ENCODE measurements at regions not wholly inside any gene's neighbourhood (a gene's known extent, or its start where the extent isn't known, plus 50 kb on each side); places are given as distances from the start of the nearest gene placed in this dataset.
"Not testable (repeated sequence)": the region's sequence is repeated elsewhere in the genome, so short reads cannot be mapped to it uniquely, and the experiment has no call there.

- no peak for DNase-seq
- Histone ChIP-seq H3K27me3 (ENCODE audit: insufficient read depth, low read depth, severe bottlenecking) (peaks cover 26% of the 10 kb centered on the region), H3K27ac (no peak overlapping the region), H3K9me3 (ENCODE audit: severe bottlenecking) (peaks cover 22% of the 10 kb centered on the region), H3K4me3 (ENCODE audit: low read depth, low read length) (no peak overlapping the region), H3K36me3 (no peaks in the 10 kb centered on the region)
- no peak for TF ChIP-seq CTCF (IDR thresholded peaks at IDR 0.05; ENCODE audit: low read depth, low read length)
Measured at GRCh38 chr6:169858293-169858934, 107.0 kb downstream of the ERMARD start.

GRCh38 chr6:169857343-169858292, 106.2 kb downstream of the ERMARD start:
- H3K4me3 ChIP-seq (ENCODE audit: low read depth, low read length): no peak overlapping the region
- DNase-seq: no peak
- peaks cover 30% of the 10 kb centered on the region for H3K27me3 ChIP-seq (ENCODE audit: insufficient read depth, low read depth, severe bottlenecking)
- no peaks in the 10 kb centered on the region for H3K36me3 ChIP-seq
- peaks cover 22% of the 10 kb centered on the region for H3K9me3 ChIP-seq (ENCODE audit: severe bottlenecking)
- no peak for TF ChIP-seq CTCF (IDR thresholded peaks at IDR 0.05; ENCODE audit: low read depth, low read length)
- no peak overlapping the region for H3K27ac ChIP-seq

- H3K27me3 ChIP-seq (ENCODE audit: insufficient read depth, low read depth, severe bottlenecking): peaks cover 33% of the 10 kb centered on the region
- not testable (repeated sequence) for DNase-seq; H3K4me3 ChIP-seq (ENCODE audit: low read depth, low read length); H3K27ac ChIP-seq; H3K36me3 ChIP-seq
- peaks cover 22% of the 10 kb centered on the region for H3K9me3 ChIP-seq (ENCODE audit: severe bottlenecking)
Measured at GRCh38 chr6:169856442-169857342, 105.3 kb downstream of the ERMARD start.

- H3K4me3 ChIP-seq (ENCODE audit: low read depth, low read length): no peak overlapping the region
- H3K27ac ChIP-seq: no peak overlapping the region
- no peaks in the 10 kb centered on the region for H3K36me3 ChIP-seq
- DNase-seq: no peak
- H3K9me3 ChIP-seq (ENCODE audit: severe bottlenecking): peaks cover 22% of the 10 kb centered on the region
- H3K27me3 ChIP-seq (ENCODE audit: insufficient read depth, low read depth, severe bottlenecking): peaks cover 44% of the 10 kb centered on the region
- no peak for TF ChIP-seq CTCF (IDR thresholded peaks at IDR 0.05; ENCODE audit: low read depth, low read length)
Measured at GRCh38 chr6:169854813-169855212, 103.4 kb downstream of the ERMARD start.

- peaks cover 46% of the 10 kb centered on the region for H3K27me3 ChIP-seq (ENCODE audit: insufficient read depth, low read depth, severe bottlenecking)
- H3K27ac ChIP-seq: no peak overlapping the region
- TF ChIP-seq CTCF (IDR thresholded peaks at IDR 0.05; ENCODE audit: low read depth, low read length): no peak
- H3K36me3 ChIP-seq: no peaks in the 10 kb centered on the region
- no peak overlapping the region for H3K4me3 ChIP-seq (ENCODE audit: low read depth, low read length)
- peaks cover 22% of the 10 kb centered on the region for H3K9me3 ChIP-seq (ENCODE audit: severe bottlenecking)
- DNase-seq: no peak
Measured at GRCh38 chr6:169854083-169854725, 102.8 kb downstream of the ERMARD start.
